GM18519 (cell line): ENCODE measurements at regions not wholly inside any gene's neighbourhood (a gene's known extent, or its start where the extent isn't known, plus 50 kb on each side); places are given as distances from the start of the nearest gene placed in this dataset.

Source experiments
- ATAC-seq: cut with Tn5 transposase; IDR thresholded peaks from one replicate; pipeline ENCODE4 v1.9.1; 2021; ENCODE audit warnings: mild to moderate bottlenecking, moderate library complexity; ENCODE audit not compliant: unreplicated experiment, low FRiP score

DNA sequence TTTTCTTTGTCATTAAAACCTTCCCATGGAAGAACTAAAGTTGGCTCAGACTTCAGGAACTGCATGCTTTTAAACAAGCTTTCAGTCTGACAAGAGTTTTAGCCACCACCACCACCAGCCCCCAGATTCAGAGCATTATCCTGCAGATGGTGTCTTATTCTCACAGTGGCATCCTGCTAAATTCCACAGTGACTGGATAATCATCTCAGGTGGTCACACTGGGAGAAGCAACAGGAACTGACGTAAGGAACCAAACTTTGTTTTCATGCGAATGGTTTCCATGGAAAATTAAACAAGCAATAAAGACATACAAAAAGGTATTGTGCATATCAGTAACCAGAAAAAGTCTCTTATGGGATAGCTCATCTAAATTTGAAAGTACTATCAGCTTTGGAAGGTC, 370.7 kb downstream of the FBXW7 start:
- no peak for ATAC-seq

DNA sequence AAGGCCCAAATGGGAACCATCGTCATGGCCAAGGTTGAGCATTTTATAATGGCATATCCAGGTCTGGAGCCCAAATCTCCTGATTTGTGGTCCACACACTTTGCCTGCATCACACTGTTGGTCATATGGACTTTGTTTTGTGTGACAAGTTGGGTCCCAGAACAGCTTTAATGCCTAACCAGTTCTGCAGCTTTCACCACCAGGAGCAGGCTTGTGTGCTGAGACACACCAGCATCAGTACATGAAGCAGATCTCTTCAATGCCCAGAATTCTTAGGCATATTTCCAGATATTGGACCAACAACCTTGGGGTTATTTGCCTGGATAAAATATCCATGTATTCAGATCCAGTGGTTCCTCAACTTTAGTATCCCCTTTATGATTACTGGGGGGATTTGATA, 371.3 kb downstream of the FBXW7 start:
- ATAC-seq: no peak

DNA sequence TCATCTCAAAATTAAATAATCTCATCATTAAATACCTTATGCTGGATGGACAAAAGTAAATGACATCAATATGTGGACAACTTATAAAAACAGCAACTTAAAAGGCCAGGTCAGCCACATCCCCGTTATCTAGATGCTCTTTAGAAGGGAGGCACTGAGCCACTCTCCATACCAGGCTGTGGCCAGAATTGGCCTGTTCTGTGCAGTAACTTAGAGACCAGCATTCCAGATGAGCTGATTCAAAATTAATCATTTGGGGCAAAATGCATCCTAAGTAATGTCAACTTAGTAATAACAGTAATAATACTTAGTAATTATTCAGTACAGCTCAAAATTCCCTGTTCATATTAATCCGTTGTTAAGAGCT, 373.6 kb downstream of the FBXW7 start:
- no peak for ATAC-seq

DNA sequence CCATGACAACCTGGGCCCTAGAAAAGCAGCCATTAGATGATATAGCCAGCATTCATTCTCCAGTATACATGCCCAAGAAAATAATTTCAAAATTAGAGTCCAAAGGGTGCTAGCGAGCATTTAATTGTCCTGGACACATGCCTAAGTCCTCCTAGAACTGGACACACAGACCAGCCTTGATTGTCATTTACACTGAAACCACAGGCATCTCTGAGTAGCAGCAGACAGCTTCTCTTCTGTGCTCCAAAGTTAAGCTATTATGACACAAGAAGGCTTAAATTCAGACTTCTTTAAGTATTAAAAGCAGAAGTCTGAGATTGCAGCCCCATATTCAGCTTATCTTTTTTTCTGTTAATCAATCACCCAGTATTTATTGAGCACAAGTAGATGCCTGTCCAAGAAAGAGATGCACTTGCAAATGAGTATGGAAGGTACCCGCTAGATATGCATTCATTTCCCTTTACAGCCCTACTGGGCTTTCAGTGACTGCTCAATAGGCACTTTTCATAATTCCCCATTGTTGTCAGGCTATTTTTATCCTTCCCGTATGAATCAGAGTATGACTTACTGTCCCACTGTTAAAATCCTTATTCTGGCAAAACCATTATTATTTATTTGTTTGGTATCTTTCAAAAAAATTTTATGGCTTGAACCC, 374.1 kb downstream of the FBXW7 start:
- ATAC-seq: no peak

DNA sequence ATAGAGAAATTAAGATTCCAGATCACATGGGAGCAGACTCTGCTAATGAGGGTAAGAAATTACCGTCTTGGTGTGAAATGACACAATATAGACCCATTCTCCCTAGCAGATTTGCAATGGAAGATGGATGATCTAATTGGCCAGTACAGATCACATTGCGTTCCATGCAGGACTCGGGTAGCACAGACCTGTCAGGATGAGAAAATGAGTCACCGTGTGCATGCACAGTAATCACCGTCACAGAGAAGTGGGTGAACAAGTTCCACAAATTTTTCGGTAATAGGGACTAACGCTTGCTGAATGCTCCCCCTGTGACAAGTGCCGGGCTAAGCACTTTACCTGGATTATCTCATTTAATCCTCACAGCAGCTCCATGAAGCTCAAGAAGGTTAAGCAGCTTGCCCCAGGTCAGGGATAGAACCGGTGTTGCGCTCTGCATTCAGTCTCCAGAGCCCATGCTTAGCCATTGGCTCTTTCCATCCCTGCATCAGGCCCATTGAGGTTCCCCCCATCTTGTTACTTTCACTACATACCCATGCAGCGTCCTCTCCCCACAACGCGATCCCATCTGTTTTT, 375.6 kb downstream of the FBXW7 start:
- no peak for ATAC-seq

DNA sequence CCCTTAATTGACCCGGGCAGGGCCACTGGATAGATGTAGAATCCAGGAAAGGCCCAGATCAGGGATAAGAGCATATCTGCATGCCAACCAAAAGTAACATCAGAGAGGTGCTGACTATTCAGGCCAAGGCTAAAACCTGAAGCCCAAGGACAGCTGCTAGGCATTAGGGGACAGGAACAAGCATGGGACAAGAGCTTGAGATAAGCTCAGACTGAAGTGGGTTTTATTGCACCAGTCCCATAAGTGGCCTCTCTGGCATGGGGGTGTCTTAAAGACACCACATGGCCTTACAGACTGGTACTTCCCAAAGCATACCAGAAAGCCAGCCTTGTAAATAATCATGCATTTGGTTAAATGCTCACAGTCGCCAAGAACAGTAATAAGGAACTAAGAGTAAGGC, 376.1 kb downstream of the FBXW7 start:
- ATAC-seq: no peak

- ATAC-seq: no peak
These were observed 377.7 kb downstream of the FBXW7 start for GRCh38 chr4:152158225-152158624.

- no peak for ATAC-seq
These were observed 378.3 kb downstream of the FBXW7 start for GRCh38 chr4:152157629-152158028.

DNA sequence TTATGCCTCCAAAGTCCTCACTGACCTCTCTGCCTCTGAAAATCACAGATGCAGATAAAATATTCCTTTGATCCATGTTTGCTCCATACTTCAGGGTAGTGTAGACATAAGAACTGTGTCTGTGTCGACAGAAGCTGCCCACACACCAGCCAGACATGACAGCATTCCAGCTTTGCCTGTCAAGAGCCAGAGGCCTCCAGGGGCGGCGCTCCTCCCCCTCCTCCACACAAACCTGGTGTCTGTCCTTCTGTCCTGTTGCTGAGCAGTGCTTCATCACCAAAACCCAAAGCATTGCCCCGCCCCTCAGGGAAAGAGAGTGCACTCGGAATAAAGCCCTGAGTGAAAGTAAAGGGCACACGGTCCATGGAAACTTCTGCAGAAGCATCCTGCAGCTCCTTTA, 379.4 kb downstream of the FBXW7 start:
- no peak for ATAC-seq

DNA sequence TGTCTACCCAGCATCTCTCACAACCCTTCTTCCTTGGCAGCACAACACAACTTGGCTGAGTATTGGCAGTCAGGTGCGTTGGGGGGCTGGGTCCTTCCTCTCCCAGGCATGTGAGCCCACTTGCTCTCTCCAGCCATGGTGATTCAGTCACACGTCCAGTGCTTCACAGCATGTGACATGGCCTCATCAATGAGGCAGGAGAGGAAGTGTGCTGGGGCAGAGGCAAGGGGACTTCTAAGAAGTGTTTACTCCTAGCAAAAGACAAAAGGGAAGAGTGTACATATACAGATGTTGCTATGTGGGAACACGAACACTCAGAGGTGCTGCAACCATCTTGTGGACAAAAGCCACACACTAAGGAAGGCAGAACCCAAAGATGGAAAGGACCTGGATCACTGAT, 380.8 kb downstream of the FBXW7 start:
- ATAC-seq: no peak

DNA sequence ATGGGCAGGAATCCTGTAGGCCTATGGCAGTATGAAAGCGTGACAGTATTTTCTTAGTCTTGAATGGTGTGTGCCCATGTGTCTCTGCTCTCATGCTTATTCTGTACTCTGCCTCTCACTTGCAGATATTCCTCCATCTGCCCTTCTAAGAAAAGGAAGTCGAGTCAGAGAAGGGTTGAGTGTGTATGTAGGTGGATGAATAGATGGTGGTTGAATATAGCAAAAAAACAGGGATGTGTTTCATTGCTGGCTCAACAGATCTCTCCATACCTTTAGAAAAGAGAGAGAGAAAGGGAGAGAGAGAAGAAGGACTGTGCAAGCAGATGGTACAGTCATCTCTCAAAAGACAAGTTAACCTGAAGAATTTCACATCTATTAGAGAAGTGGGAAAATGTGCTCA, 381.5 kb downstream of the FBXW7 start:
- ATAC-seq: no peak

DNA sequence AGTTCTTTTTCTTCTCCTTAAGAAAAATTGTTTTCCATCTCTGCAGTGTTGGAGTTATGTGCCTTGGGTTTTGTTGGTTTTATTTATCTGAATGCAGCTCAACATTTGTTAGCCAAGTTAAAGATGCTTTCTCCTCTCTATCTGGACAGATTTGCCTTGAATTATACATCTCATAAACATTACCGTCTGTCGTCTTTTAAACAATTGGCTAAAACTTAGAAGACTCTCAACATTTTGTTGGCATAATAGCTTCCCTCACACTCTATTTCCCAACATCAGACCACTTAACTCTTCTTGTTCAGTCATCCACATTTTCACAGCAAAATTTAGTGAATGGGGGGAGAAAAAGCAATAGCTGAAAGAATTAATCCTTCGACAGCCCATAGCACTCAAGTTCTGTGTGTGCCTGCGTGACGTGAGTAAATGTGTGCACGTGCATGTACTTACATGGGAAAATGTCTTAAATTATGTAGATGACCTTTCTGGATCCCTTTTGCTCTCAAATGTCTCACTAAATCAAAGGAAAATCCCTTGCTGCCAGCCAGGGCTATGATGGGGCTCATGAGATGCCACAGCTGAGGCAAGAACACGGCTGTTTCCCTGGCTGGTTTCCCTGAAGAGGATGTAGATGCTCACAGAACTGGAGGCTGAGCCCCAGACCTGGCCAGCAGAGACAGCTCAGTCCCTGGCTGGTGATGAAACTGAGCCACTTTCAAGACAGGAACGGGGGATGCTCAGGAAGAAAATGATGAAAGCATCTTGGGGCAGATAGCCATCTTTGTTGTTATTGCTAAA, 382.2 kb downstream of the FBXW7 start:
- no peak for ATAC-seq

DNA sequence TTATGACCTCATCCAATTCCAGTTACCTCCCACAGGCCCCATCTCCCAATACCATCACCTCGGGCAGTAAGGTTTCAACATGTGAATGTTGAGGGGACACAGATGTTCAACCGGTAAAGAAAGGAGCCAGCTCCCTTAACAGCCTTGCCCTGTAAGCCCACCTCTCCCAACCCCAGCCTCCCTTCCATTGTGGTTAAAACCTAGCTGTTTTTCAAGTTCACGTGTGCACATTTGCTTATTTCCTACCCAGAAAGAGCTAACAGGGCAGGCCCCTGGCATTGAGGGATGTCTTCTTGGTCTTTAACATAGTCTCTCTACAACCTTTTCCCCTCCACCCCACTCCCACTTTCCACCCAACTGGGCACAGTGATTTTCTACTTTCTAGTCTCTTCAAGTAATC, 385.7 kb downstream of the FBXW7 start:
- ATAC-seq: no peak

DNA sequence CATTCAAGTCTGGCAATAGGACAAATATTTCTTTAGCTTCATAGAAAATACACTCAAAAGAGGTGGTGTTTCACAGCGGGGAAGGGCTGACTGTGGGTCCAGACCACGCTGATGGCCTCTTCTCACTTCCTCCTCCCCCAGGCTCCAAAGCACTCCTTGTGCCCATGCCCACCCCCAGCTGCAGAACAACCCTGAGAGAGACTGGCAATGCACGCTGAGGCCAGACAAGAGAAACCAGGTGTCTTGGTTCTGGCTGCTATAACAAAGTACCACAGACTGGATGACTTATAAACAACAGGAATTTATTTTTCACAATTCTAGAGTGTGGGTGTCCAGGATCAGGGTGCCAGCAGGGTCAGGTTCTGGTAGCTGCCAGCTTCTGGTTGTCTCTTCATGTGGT, 386.1 kb downstream of the FBXW7 start:
- no peak for ATAC-seq

DNA sequence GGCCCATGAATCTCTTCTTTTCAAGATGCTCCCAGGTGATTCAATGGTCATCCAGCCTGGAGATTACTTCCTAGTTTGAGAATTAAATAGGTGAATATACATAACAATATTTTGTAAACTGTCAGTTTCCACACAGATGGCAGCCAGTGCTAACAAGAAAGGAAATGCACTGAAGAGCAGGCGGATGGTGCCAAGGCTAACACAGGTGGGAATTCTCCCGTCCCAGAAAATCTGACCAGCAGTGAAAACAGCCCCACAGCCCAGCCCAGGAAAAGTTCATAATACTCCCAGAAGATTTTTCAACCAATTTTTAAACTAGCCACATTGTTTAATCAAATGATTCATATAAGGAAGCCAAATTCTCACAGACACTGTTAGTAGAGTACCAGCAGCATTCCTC, 387.2 kb upstream of the GATB start:
- no peak for ATAC-seq

GRCh38 chr4:152146244-152146643, 385.4 kb upstream of the GATB start:
- ATAC-seq: no peak

DNA sequence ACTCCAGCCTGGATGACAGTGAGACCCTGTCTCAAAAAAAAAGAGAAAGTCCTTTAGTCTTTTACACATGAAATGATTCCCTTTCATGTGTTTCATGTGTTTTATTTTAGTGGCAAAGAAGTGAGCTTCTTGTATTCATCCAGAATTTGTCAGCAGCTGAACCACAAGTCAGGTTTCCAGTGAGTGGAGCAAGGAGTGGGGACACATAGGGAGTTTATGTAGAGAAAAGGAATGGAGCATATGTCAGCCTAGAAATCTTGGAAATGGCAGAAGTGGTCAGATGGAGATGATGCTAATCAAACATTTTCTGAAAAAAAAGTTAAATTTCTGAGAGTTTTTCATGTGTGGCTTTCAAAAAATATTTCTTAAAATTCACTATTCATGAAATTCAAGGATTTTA, 383.0 kb upstream of the GATB start:
- ATAC-seq: no peak

DNA sequence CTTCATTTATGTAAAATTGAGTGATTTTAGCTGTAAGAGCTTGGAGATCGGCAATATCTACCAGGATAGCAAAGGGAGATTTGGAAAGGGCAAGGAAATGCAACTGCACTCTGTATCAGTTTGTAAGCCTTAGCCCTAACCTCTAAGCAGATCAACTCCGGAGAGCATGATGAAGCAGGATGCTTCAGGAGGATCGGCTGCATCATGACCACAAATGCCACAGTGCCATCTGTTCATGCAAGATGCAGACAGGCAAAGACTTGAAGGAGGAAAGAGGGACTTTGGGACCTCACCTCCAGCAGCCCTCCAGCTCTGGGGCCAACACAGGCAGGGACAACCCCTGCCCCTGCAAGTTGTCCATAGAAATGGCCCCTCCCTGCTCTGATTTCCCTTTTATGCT, 377.6 kb upstream of the GATB start:
- no peak for ATAC-seq

DNA sequence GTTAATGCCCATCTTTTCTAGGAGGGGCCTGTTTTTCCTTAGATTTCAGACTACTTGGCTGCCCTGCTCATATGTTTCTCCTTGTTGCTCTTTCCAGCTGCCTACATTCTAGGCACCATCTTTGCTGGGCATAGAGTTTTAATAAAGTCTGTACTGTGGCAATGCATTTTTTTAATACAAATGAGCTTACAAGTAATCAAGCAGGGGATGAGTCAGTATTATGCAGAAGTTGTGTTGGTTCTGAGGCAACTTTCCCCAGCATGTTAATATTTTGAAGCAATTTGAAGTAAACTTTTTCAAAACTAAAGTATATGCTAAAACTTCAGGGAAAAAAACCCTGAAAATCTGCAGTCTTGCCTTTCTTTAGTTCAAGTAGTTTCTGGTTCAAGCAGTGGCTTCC, 372.0 kb upstream of the GATB start:
- ATAC-seq: no peak

DNA sequence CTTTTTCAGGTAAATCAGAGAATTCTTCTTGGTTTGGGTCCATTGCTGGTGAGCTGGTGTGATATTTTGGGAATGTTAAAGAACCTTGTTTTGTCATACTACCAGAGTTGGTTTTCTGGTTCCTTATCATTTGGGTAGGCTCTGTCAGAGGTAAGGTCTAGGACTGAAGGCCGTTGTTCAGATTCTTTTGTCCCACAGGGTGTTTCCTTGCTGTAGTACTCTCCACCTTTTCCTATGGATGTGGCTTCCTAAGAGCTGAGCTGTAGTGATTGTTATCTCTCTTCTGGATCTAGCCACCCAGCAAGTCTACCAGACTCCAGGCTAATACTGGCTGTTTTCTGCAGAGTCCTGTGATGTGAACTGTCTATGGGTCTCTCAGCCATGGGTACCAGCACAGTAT, 367.5 kb upstream of the GATB start:
- no peak for ATAC-seq

- no peak for ATAC-seq
These were observed 365.4 kb upstream of the GATB start for GRCh38 chr4:152126238-152126637.
